ENCODE measurements at regions not wholly inside any gene's neighbourhood (a gene's known extent, or its start where the extent isn't known, plus 50 kb on each side); places are given as distances from the start of the nearest gene placed in this dataset.
A peak's percentile ranks its signal among the peaks of the same experiment; 100 is the strongest.
"Not testable (repeated sequence)": the region's sequence is repeated elsewhere in the genome, so short reads cannot be mapped to it uniquely, and the experiment has no call there.

- no peak for DNase-seq (ENCODE audit: low read depth)
- no peak overlapping the region for H3K4me3 ChIP-seq (ENCODE audit: low read length)
- no peak for TF ChIP-seq CTCF (conservative IDR thresholded peaks at IDR 0.05; ENCODE audit: low read depth, low read length)
Observed at GRCh38 chr5:82426464-82427154, 148.5 kb upstream of the RPS23 start.

GRCh38 chr5:82425591-82425990 is 147.4 kb upstream of the RPS23 start:
- no peak for TF ChIP-seq CTCF (conservative IDR thresholded peaks at IDR 0.05; ENCODE audit: low read depth, low read length)
- peak; percentile 98 for DNase-seq (ENCODE audit: low read depth)
- no peak overlapping the region for H3K4me3 ChIP-seq (ENCODE audit: low read length)

- no peak for DNase-seq (ENCODE audit: low read depth)
- no peak overlapping the region for H3K4me3 ChIP-seq (ENCODE audit: low read length)
- no peak for TF ChIP-seq CTCF (conservative IDR thresholded peaks at IDR 0.05; ENCODE audit: low read depth, low read length)
Observed at GRCh38 chr5:82424211-82424610, 146.1 kb upstream of the RPS23 start.

- DNase-seq (ENCODE audit: low read depth), result no peak
- H3K4me3 ChIP-seq (ENCODE audit: low read length), result no peak overlapping the region
- no peak for TF ChIP-seq CTCF (conservative IDR thresholded peaks at IDR 0.05; ENCODE audit: low read depth, low read length)
Observed at GRCh38 chr5:82422751-82423181, 144.6 kb upstream of the RPS23 start.

GRCh38 chr5:82422001-82422740 is 144.0 kb upstream of the RPS23 start:
- DNase-seq (ENCODE audit: low read depth), result no peak
- TF ChIP-seq CTCF (conservative IDR thresholded peaks at IDR 0.05; ENCODE audit: low read depth, low read length), result no peak

DNA sequence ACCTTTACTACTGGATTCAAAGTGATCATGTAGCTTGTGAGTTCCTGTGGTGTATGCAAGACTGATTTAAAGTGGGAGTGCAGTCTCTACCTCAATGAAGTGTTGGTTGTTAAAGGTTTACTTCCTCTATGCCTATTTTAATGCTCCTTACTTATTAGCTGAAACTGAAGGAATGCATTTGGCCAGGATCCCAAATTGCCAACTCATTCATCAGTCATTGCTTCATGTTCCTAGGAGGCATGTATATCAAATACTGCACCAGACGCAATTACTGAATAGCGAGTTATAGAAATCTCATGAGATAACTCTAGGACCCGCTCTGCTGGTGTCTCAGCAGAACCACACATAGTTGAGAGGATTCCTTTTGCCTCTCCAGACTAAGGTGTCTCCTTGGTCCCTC is 143.0 kb upstream of the RPS23 start:
- DNase-seq (ENCODE audit: low read depth), result peak; percentile 98
- no peak overlapping the region for H3K4me3 ChIP-seq (ENCODE audit: low read length)
- peak; percentile 31 for TF ChIP-seq CTCF (conservative IDR thresholded peaks at IDR 0.05; ENCODE audit: low read depth, low read length)

More at GRCh38 chr5:82422001-82422740, 144.0 kb upstream of the RPS23 start:
- H3K4me3 ChIP-seq (ENCODE audit: low read length), result no peak overlapping the region

DNA sequence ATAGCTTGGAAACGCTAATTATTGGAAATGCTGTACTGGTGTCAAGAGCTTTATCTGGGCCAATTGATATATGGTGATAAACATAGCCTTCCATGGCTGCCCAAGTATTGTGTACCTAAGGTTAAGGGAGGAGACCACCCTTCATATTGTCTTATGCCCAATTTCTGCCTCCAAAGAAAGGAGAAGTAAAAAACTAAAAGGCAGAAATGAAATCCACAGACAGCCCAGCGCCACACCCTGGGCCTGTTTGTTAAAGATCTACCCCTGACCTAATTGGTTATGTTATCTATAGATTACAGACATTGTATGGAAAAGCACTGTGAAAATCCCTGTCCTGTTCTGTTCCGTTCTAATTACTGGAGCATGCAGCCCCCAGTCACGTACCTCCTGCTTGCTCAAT is 142.4 kb upstream of the RPS23 start:
- not testable (repeated sequence) for DNase-seq (ENCODE audit: low read depth); H3K4me3 ChIP-seq (ENCODE audit: low read length)

Data from retinal pigment epithelial cell (primary cell).